ENCODE measurements at regions not wholly inside any gene's neighbourhood (a gene's known extent, or its start where the extent isn't known, plus 50 kb on each side); places are given as distances from the start of the nearest gene placed in this dataset.

GRCh38 chr15:97627634-97628033, 332.9 kb upstream of the ARRDC4 start:
- no peak for TF ChIP-seq YY1 (IDR thresholded peaks at IDR 0.05; ENCODE audit: insufficient read depth, insufficient read length)
- no peak for TF ChIP-seq SUZ12 (IDR thresholded peaks at IDR 0.05; ENCODE audit: extremely low read depth, insufficient read depth, insufficient read length)
